ENCODE measurements at regions not wholly inside any gene's neighbourhood (a gene's known extent, or its start where the extent isn't known, plus 50 kb on each side); places are given as distances from the start of the nearest gene placed in this dataset.

DNA sequence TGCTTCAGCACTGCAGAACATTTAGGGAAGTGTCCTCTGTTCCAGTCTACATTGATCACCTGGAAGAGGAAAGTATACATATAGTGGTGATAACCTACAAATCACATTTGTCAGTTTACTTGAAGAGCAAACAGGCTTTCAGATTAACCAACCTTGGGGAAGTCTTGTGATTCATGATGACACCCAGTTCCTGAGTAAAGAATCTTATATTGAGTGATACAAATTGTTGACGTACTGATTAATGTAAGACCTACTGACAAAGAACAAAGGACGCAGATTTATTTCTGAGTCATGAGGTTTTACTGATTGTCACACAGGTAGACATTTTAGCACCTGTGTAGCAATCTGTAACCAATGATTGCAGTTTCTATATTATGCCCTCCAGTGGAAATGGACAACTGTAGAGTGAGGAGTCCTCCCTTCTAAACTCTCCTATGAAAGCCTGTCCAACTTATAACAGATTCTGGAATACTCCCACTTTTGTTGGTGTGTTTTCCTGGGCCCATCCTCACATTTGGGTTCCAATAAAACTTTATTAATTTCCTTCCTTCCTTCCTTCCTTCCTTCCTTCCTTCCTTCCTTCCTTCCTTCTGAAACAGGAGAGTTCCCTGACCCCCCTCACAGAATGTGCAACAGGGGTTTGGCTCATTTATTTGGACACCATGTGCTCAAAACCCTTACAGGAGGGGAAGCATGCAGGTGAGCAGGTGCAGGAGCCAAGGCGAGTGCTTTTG lies 113.5 kb downstream of the SLC35B3 start:
- TF ChIP-seq POLR2AphosphoS5 (IDR thresholded peaks at IDR 0.05): no peak
- TF ChIP-seq, protein P1, sequence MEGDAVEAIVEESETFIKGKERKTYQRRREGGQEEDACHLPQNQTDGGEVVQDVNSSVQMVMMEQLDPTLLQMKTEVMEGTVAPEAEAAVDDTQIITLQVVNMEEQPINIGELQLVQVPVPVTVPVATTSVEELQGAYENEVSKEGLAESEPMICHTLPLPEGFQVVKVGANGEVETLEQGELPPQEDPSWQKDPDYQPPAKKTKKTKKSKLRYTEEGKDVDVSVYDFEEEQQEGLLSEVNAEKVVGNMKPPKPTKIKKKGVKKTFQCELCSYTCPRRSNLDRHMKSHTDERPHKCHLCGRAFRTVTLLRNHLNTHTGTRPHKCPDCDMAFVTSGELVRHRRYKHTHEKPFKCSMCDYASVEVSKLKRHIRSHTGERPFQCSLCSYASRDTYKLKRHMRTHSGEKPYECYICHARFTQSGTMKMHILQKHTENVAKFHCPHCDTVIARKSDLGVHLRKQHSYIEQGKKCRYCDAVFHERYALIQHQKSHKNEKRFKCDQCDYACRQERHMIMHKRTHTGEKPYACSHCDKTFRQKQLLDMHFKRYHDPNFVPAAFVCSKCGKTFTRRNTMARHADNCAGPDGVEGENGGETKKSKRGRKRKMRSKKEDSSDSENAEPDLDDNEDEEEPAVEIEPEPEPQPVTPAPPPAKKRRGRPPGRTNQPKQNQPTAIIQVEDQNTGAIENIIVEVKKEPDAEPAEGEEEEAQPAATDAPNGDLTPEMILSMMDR (IDR thresholded peaks at IDR 0.05): no peak
